Uterus (tissue), 3 donors: ENCODE measurements at regions not wholly inside any gene's neighbourhood (a gene's known extent, or its start where the extent isn't known, plus 50 kb on each side); places are given as distances from the start of the nearest gene placed in this dataset.

Experiments
- DNase-seq, 2 donors: peaks; one replicate each; pipeline ENCODE4 v3.0.0-alpha.2; 2019 to 2020
- H3K27ac ChIP-seq, 2 donors: fragments of 200-600 bp; sonication (generic); 1 replicate in 1 of 2; 2 replicates in 1 of 2; pipeline ENCODE4 v1.5.1; 2016 to 2018
- H3K27me3 ChIP-seq, 2 donors: fragments of 200-600 bp; sonication (generic); one replicate each; pipeline ENCODE4 v1.5.1; 2018 to 2019; ENCODE audit warnings: control low read depth in 1 of 2
- H3K36me3 ChIP-seq, 2 donors: fragments of 200-600 bp; sonication (generic); one replicate each; pipeline ENCODE4 v1.5.1; 2019; ENCODE audit warnings: control low read depth in 1 of 2
- H3K4me1 ChIP-seq, 2 donors: fragments of 200-600 bp; sonication (generic); one replicate each; pipeline ENCODE4 v1.5.1; 2018 to 2019; ENCODE audit warnings: control low read depth in 1 of 2
- H3K4me3 ChIP-seq, 2 donors: fragments of 200-600 bp; sonication (generic); 1 replicate in 1 of 2; 2 replicates in 1 of 2; pipeline ENCODE4 v1.5.1; 2018 to 2019; ENCODE audit warnings: mild to moderate bottlenecking in 1 of 2
- H3K9me3 ChIP-seq, 2 donors: fragments of 200-600 bp; sonication (generic); one replicate each; pipeline ENCODE4 v1.5.1; 2019; ENCODE audit warnings: control low read depth in 1 of 2
- POLR2A ChIP-seq, 2 donors: fragments of 450-650 bp; IDR thresholded peaks; one replicate each; pipeline ENCODE4 v1.6.1; 2016; ENCODE audit warnings: antibody characterized with exemption in 2 of 2, mild to moderate bottlenecking in 1 of 2, moderate library complexity in 1 of 2
- intact Hi-C: fragments of 100-400 bp; cut with DNase I; formaldehyde crosslinking; loops from one replicate; pipeline ENCODE4 v1.15.1; 2023; ENCODE audit warnings: low total_unique reads
- TF ChIP-seq, protein P1 (sequence below), 4 experiments: fragments of 200-600 bp in 2 of 4; fragments of 450-650 bp in 2 of 4; sonication (generic) in 2 of 4; IDR thresholded peaks; one replicate each; pipeline ENCODE4 v1.5.1; 2016 to 2019; ENCODE audit warnings: antibody characterized with exemption in 4 of 4, mild to moderate bottlenecking in 2 of 4, moderate library complexity in 1 of 4
- donor health status: DM: yes; HTN: yes; CAD: no.

DNA sequence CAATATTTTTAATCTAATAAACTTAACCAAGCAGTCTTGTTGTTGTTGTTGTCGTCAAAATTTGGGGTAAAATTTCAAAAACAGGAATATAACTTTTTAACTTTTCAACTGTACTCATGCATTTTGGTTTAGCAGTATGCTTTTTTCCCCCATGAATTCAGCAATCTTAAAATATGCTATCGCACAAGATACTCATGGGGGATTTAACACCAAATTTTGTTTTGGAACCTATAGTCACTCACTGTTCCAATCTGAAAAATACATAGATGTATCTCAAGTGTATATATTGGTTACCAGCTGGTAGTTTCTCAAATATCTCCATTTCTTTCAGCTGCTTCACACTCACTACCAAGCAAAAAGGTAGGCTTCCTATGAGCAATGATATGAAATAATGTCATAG is 91.4 kb upstream of the PIK3CG start:
- H3K27me3 ChIP-seq: no peaks in the 10 kb centered on the region
- TF ChIP-seq, protein P1, sequence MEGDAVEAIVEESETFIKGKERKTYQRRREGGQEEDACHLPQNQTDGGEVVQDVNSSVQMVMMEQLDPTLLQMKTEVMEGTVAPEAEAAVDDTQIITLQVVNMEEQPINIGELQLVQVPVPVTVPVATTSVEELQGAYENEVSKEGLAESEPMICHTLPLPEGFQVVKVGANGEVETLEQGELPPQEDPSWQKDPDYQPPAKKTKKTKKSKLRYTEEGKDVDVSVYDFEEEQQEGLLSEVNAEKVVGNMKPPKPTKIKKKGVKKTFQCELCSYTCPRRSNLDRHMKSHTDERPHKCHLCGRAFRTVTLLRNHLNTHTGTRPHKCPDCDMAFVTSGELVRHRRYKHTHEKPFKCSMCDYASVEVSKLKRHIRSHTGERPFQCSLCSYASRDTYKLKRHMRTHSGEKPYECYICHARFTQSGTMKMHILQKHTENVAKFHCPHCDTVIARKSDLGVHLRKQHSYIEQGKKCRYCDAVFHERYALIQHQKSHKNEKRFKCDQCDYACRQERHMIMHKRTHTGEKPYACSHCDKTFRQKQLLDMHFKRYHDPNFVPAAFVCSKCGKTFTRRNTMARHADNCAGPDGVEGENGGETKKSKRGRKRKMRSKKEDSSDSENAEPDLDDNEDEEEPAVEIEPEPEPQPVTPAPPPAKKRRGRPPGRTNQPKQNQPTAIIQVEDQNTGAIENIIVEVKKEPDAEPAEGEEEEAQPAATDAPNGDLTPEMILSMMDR (IDR thresholded peaks at IDR 0.05): no peak
- DNase-seq: no peak
- intact Hi-C loops: no loop called here
- H3K27ac ChIP-seq: no peak overlapping the region
- no peak overlapping the region for H3K4me3 ChIP-seq
- no peaks in the 10 kb centered on the region for H3K9me3 ChIP-seq
- H3K4me1 ChIP-seq: no peaks in the 10 kb centered on the region
- no peaks in the 10 kb centered on the region for H3K36me3 ChIP-seq

DNA sequence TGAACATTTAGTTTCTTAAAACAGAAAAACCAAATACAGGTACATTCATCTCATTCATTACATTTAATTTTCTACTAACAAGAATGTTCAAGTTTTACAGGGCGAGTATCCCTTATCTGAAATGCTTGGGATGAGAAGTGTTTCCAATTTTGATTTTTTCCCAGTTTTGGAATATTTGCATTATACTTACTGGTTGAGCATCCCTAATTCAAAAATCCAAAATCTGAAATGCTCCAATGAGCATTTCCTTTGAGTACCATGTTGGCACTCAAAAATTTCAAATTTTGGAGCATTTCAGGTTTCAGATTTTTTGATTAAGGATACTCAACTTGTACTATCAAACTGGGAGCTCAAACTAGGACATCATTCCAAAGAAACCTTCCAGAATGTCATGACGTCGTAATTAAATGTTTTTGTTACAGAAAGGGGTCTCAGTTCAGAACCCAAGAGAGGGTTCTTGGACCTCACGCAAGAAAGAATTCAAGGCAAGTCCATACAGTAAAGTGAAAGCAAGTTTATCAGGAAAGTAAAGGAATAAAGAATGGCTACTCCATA is 90.8 kb upstream of the PIK3CG start:
- no peaks in the 10 kb centered on the region for H3K27me3 ChIP-seq
- H3K27ac ChIP-seq: no peak overlapping the region
- H3K4me3 ChIP-seq: no peak overlapping the region
- no peaks in the 10 kb centered on the region for H3K9me3 ChIP-seq
- intact Hi-C loops: no loop called here
- no peak for TF ChIP-seq POLR2A (IDR thresholded peaks at IDR 0.05)
- TF ChIP-seq, protein P1 (IDR thresholded peaks at IDR 0.05): no peak
- no peaks in the 10 kb centered on the region for H3K36me3 ChIP-seq
- no peaks in the 10 kb centered on the region for H3K4me1 ChIP-seq
- no peak for DNase-seq

DNA sequence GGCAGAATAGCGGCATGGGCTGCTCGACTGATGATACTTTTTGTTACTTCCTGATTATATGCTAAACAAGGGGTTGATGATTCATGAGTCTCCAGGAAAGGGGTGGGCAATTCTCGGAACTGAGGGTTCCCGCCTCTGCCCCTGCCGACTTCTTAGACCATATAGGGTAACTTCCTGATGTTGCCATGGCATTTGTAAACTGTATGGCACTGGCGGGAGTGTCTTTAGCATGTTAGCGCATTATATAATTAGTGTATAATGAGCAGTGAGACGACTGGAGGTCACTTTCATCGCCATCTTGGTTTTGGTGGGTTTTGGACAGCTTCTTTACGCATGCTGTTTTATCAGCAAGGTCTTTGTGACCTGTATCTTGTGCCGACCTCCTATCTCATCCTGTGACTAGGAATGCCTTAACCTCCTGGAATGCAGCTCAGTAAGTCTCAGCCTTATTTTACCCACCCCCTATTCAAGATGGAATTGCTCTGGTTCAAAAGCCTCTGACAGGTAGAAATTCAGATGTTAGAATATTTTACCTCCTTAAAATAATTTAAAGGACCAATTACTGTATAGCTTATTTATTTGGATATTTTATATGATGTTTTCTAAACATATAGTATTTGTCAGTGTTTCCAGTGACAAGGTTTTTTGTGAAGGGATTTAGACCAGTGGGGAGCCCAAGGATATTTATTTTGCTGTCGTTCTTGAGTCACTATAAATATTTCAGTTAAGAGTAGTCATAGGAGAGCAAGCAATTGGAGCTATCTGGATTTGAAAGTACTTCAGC is 90.1 kb upstream of the PIK3CG start:
- H3K27ac ChIP-seq: no peak overlapping the region

DNA sequence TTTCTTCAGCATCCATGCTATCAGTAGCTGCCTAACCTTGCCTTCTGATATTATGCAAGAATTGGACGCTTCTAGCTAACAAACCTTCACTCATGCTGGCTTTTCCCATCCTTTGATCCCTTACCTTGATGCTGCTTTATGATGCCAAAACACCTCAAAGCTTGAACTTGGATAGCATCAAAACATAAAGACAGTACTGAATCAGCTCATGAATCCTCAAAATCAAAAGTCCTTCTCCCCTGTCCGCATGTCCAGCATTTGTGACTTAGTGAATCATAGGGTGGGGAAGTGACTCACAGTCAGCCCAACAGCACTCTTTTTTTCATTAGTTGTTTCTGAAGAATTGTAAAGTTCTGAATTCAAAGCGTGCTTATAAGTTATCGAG is 89.5 kb upstream of the PIK3CG start:
- intact Hi-C loops: no loop called here
- no peak for DNase-seq
- Histone ChIP-seq H3K4me3 (no peak overlapping the region), H3K4me1 (no peaks in the 10 kb centered on the region), H3K36me3 (no peaks in the 10 kb centered on the region), H3K27me3 (no peaks in the 10 kb centered on the region), H3K9me3 (no peaks in the 10 kb centered on the region), H3K27ac (no peak overlapping the region)
- TF ChIP-seq POLR2A (IDR thresholded peaks at IDR 0.05): no peak
- TF ChIP-seq, protein P1 (IDR thresholded peaks at IDR 0.05): no peak

More for the DNA sequence above, 90.1 kb upstream of the PIK3CG start:
- Histone ChIP-seq H3K36me3 (no peaks in the 10 kb centered on the region), H3K9me3 (no peaks in the 10 kb centered on the region), H3K4me1 (no peaks in the 10 kb centered on the region), H3K4me3 (no peak overlapping the region), H3K27me3 (no peaks in the 10 kb centered on the region)
- no peak for DNase-seq
- TF ChIP-seq, protein P1 (IDR thresholded peaks at IDR 0.05): no peak
- no peak for TF ChIP-seq POLR2A (IDR thresholded peaks at IDR 0.05)
- intact Hi-C loops: no loop called here

DNA sequence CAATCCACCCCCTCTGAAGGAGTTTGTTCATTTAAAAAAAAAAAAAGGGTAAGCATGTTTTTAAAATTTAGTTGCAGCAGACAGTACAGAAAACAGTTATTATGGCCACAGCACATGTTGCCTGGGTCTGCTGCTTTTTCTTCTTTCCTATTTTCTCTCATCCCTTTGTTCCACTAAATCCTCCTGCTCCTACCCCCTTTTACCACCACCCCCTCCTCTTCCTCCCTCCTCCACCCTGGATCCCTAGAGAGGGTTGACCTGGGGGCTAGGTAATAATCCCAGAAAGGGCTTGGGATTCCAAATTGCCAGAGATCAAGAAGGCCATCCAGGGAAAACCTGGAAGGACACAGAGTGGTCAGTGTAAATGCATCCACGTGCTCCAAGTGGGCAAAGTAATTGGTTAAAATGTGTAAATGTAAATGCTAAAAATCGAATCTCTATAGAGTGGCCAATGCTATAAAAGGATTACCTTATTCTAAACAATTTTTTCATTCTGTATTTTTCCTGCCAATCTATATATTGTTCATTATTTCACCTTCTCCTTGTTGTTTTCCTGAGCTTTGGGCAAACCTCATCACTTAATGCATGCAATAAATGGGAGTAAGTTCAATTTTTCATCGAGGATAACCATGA is 89.0 kb upstream of the PIK3CG start:
- no peak overlapping the region for H3K4me3 ChIP-seq
- H3K27ac ChIP-seq: no peak overlapping the region
- no peaks in the 10 kb centered on the region for H3K4me1 ChIP-seq
- H3K9me3 ChIP-seq: no peaks in the 10 kb centered on the region
- TF ChIP-seq, protein P1 (IDR thresholded peaks at IDR 0.05): no peak
- TF ChIP-seq POLR2A (IDR thresholded peaks at IDR 0.05): no peak
- H3K27me3 ChIP-seq: no peaks in the 10 kb centered on the region
- H3K36me3 ChIP-seq: no peaks in the 10 kb centered on the region
- DNase-seq: no peak
- intact Hi-C loops: no loop called here
